ENCODE measurements at regions not wholly inside any gene's neighbourhood (a gene's known extent, or its start where the extent isn't known, plus 50 kb on each side); places are given as distances from the start of the nearest gene placed in this dataset.

DNA sequence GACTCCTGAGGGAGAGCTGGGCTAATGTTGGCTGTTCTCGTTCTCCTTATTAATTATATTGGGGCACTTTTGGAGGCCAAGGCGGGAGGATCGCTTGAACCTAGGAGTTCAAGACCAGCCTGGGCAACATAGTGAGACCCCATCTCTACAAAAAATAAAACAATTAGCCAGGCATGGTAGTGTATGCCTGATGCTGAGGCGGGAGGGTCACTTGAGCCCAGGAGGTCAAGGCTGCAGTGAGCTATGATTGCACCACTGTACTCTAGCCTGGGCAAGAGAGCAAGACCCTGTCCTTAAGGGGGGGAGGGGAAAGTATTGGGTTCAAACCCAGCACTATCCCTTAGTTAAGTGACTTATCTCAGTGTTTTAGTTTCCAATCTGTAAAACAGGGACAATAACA, 70.0 kb upstream of the NBPF3 start:
- TF ChIP-seq CTCF (IDR thresholded peaks at IDR 0.05) (no peak), EP300 (IDR thresholded peaks at IDR 0.05) (no peak)
